GM12873 (cell line): ENCODE measurements at regions not wholly inside any gene's neighbourhood (a gene's known extent, or its start where the extent isn't known, plus 50 kb on each side); places are given as distances from the start of the nearest gene placed in this dataset.

Source experiments
- CTCF ChIP-seq: IDR thresholded peaks from 2 replicates; pipeline ENCODE4 v1.5.1; 2012; ENCODE audit warnings: low read depth, mild to moderate bottlenecking, moderate library complexity, low read length, control low read depth; ENCODE audit not compliant: insufficient read depth; ENCODE audit errors: missing control alignments

GRCh38 chr2:147101941-147102790 is 742.7 kb upstream of the ACVR2A start:
- no peak for TF ChIP-seq CTCF

GRCh38 chr2:147100406-147101035 is 744.3 kb upstream of the ACVR2A start:
- no peak for TF ChIP-seq CTCF

- no peak for TF ChIP-seq CTCF
Measured at GRCh38 chr2:147099845-147100244, 745.0 kb upstream of the ACVR2A start.

GRCh38 chr2:147098940-147099339 is 745.9 kb upstream of the ACVR2A start:
- TF ChIP-seq CTCF, result no peak

GRCh38 chr2:147097747-147098146 is 747.1 kb upstream of the ACVR2A start:
- no peak for TF ChIP-seq CTCF

GRCh38 chr2:147096671-147097070 is 748.2 kb upstream of the ACVR2A start:
- TF ChIP-seq CTCF, result no peak

GRCh38 chr2:147095376-147095775 is 749.5 kb upstream of the ACVR2A start:
- TF ChIP-seq CTCF, result no peak
